Esophagus squamous epithelium (tissue), 5 donors: ENCODE measurements at regions not wholly inside any gene's neighbourhood (a gene's known extent, or its start where the extent isn't known, plus 50 kb on each side); places are given as distances from the start of the nearest gene placed in this dataset.
A peak's percentile ranks its signal among the peaks of the same experiment; 100 is the strongest.

Experiments used
- DNase-seq: peaks from one replicate; lab custom pipeline; 2025; lab: John Stamatoyannopoulos, UW
- H3K27ac ChIP-seq, 4 donors: fragments of 200-600 bp; sonication (generic); one replicate each; pipeline ENCODE4 v1.5.1; 2016 to 2019; ENCODE audit warnings: mild to moderate bottlenecking in 1 of 4
- H3K27me3 ChIP-seq, 4 donors: fragments of 200-600 bp; sonication (generic); 1 replicate in 3 of 4; 2 replicates in 1 of 4; pipeline versions ENCODE4 v1.5.1 to v1.6.0; 2017 to 2021; ENCODE audit warnings: antibody characterized with exemption in 1 of 4
- H3K36me3 ChIP-seq, 3 donors: fragments of 200-600 bp; sonication (generic); one replicate each; pipeline ENCODE4 v1.5.1; 2016 to 2019
- H3K4me1 ChIP-seq, 3 donors: fragments of 200-600 bp; sonication (generic); one replicate each; pipeline ENCODE4 v1.5.1; 2017 to 2019
- H3K4me3 ChIP-seq, 4 donors: fragments of 200-600 bp; sonication (generic); 1 replicate in 3 of 4; 2 replicates in 1 of 4; pipeline ENCODE4 v1.5.1; 2016 to 2019; ENCODE audit warnings: mild to moderate bottlenecking in 2 of 4, moderate library complexity in 1 of 4
- H3K9me3 ChIP-seq, 3 donors: fragments of 200-600 bp; sonication (generic); one replicate each; pipeline ENCODE4 v1.5.1; 2016 to 2019
- CTCF ChIP-seq, 6 experiments: fragments of 450-650 bp in 4 of 6; fragments of 200-600 bp in 2 of 6; sonication (generic) in 2 of 6; IDR thresholded peaks; one replicate each; pipeline ENCODE4 v1.5.1; 2016 to 2019; ENCODE audit warnings: antibody characterized with exemption in 6 of 6, mild to moderate bottlenecking in 4 of 6, moderate library complexity in 4 of 6
- POLR2A ChIP-seq, 4 donors: fragments of 450-650 bp; IDR thresholded peaks; one replicate each; pipeline ENCODE4 v1.6.1; 2017; ENCODE audit warnings: antibody characterized with exemption in 4 of 4, mild to moderate bottlenecking in 4 of 4, moderate library complexity in 3 of 4
- WGBS, 2 donors: methylation state at CpG; one replicate each; pipeline ENCODE4 v1.1.5; 2018; 5-methylcytosine and 5-hydroxymethylcytosine counted together
- intact Hi-C: fragments of 100-400 bp; cut with DNase I; formaldehyde crosslinking; loops from one replicate; pipeline ENCODE4 v1.15.0; 2022
- donor health status: DM: yes; HTN: yes; CAD: no.

DNA sequence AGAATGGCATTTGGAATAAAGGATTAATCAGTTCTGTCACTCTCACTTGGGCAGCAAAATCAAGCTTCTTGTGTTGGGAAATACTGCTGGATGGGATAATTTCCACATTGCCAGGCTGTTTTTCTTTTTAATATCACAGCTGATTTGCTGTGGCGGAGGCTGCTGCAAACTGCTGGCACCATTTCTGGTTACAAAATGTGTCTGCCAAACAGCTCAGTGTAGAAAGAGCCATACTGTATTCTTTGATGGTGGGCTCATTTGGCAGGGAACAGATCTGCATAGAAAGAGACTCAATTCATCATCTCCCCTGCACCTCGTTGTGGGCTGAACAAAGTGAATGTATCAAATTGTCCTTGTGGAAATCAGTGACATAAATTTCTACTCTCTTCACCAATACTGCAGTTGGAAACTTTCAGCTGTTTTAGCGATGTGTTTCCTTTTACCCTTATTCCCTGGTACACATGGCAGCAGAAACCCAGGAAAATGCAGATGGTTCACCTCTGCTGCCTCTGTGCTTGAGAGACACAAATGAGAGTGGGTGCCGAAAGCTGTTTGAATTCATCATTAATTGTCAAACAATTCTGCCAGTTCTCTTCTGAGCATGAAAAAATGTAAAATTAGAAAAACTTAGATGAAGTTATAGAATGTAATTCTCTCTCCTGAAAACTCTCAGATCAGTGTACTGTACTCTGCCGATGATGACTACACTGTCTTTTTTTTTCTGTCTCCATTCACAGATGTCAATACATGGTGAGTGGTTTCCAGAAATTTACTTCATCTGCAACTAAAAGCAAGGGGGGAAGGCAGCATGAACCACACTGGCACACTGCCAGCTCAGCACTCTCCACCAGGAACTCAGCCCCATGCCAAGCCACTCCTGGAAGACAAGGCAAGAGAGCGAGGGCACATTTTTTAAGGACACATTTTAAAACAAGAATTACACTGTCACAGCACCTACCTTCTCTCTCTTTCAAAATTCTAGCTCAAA lies 75.0 kb downstream of the HMHB1 start:
- Histone ChIP-seq H3K4me1 (peaks cover 0 to 54% (median 0%) of the 10 kb centered on the region in 3 donors), H3K36me3 (no peaks in the 10 kb centered on the region), H3K4me3 (no peak overlapping the region), H3K9me3 (no peaks in the 10 kb centered on the region), H3K27ac (no peak overlapping the region), H3K27me3 (no peaks in the 10 kb centered on the region)
- intact Hi-C loops: no loop called here
- TF ChIP-seq POLR2A (IDR thresholded peaks at IDR 0.05) (no peak), CTCF (IDR thresholded peaks at IDR 0.05) (no peak)
- DNase-seq: no peak
- 50 to 54% methylated on average over 6 of the region's 6 CpGs for WGBS, 2 donors

GRCh38 chr5:143887903-143888665 lies 76.1 kb downstream of the HMHB1 start:
- Histone ChIP-seq H3K4me1 (peaks cover 0 to 54% (median 0%) of the 10 kb centered on the region in 3 donors), H3K27ac (no peak overlapping the region), H3K4me3 (no peak overlapping the region), H3K36me3 (no peaks in the 10 kb centered on the region), H3K9me3 (no peaks in the 10 kb centered on the region), H3K27me3 (no peaks in the 10 kb centered on the region)
- intact Hi-C loops: no loop called here
- WGBS, 2 donors: 66 to 71% methylated on average over 5 of the region's 5 CpGs
- TF ChIP-seq POLR2A (IDR thresholded peaks at IDR 0.05): no peak
- TF ChIP-seq CTCF (IDR thresholded peaks at IDR 0.05): no peak
- DNase-seq: no peak

GRCh38 chr5:143888912-143889311 lies 77.0 kb downstream of the HMHB1 start:
- no peaks in the 10 kb centered on the region for H3K36me3 ChIP-seq
- no peak overlapping the region for H3K4me3 ChIP-seq
- intact Hi-C loops: no loop called here
- DNase-seq: no peak
- no peaks in the 10 kb centered on the region for H3K9me3 ChIP-seq
- TF ChIP-seq CTCF (IDR thresholded peaks at IDR 0.05) (no peak), POLR2A (IDR thresholded peaks at IDR 0.05) (no peak)
- H3K4me1 ChIP-seq: peaks cover 0 to 54% (median 0%) of the 10 kb centered on the region in 3 donors
- H3K27ac ChIP-seq: no peak overlapping the region
- H3K27me3 ChIP-seq: no peaks in the 10 kb centered on the region
- 70 to 76% methylated on average over 3 of the region's 3 CpGs for WGBS, 2 donors

- 30 to 44% methylated on average over 3 of the region's 3 CpGs for WGBS, 2 donors
- TF ChIP-seq CTCF (IDR thresholded peaks at IDR 0.05) (no peak), POLR2A (IDR thresholded peaks at IDR 0.05) (no peak)
- H3K36me3 ChIP-seq: no peaks in the 10 kb centered on the region
- DNase-seq: no peak
- intact Hi-C loops: no loop called here
- H3K4me3 ChIP-seq: no peak overlapping the region
- H3K27me3 ChIP-seq: no peaks in the 10 kb centered on the region
- peak overlapping the region in 2 of 4 donors; percentile 41 to 42 for H3K27ac ChIP-seq
- no peaks in the 10 kb centered on the region for H3K9me3 ChIP-seq
- peaks cover 0 to 54% (median 0%) of the 10 kb centered on the region in 3 donors for H3K4me1 ChIP-seq
These were observed 78.0 kb downstream of the HMHB1 start for GRCh38 chr5:143889986-143890385.
